HG03442 (cell line): ENCODE measurements at regions not wholly inside any gene's neighbourhood (a gene's known extent, or its start where the extent isn't known, plus 50 kb on each side); places are given as distances from the start of the nearest gene placed in this dataset.

ENCODE experiments used
- ATAC-seq: cut with Tn5 transposase; IDR thresholded peaks from one replicate; pipeline ENCODE4 v1.9.1; 2021; ENCODE audit warnings: mild to moderate bottlenecking, moderate library complexity; ENCODE audit not compliant: unreplicated experiment

DNA sequence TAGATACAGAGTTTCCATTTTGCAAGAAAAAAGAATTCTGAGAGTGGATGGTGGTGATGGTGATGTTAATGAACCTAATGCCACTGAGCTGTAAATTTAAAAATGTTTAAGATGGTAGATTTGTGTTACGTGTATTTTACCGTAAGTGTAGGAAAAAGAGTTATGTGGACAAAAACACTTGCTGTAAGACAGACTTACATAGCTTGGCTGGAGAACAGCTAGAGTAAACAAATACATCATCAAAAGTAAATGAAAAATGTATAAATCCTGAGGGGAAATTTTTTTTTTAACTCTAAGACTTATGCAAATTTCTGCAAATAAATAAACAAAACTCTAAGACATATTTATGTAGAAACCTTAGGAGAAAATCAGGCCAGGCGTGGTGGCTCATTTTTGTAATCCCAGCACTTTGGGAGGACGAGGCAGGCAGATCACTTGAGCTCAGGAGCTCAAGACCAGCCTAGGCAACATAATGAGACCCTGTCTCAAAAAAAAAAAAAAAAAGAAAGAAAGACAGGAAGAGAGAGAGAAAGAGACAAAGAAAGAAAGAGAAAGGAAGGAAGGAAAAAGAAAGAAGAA, 66.2 kb upstream of the CDK13 start:
- ATAC-seq, result no peak

DNA sequence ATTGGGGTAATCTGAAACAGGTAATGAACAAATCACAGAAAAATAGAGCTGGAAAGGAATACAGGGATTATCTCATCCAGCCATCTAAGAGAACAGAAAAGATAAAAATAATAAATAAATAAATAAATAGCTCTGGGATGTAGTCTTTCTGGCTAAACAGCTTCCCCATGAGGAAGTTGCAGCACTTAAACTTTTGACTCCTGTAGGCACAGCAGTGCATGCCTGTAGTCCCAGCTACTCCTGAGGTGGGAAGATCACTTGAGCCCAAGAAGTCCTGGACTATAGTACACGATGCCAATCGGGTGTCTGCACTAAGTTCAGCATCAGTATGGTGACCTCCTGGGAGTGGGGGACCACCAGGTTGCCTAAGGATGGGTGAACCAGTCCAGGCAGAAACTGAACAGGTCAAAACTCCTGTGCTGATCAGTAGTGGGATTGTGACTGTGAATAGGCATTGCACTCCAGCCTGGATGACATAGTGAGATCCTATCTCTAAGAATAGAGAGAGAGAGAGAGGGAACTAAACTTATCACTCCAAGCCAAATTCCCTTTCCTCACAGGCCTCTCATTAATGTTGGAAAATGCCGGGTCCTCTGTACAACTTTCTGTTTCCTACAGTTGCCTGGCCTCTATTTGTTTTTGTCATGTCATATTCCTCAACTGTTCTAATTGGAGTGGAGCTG, 61.7 kb upstream of the CDK13 start:
- ATAC-seq, result no peak

DNA sequence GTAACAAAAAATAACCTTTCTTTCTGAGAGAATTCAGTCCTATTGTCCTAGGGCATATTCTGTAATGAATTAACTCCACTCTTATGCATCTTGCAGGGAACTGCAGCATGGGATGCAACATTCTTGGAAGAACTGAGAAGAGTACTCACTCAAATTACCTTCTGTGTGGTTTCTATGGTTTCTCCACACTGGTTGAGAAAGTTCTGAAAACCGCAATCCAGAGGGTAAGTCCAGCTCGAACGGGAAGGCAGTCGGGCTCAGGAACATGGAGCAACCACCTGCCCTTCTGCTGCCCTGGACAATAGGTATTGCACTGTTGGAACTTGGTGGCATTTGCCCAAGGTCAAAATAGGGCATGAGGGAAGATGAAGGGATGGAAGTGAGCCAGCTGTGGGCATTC, 59.6 kb upstream of the CDK13 start:
- no peak for ATAC-seq

DNA sequence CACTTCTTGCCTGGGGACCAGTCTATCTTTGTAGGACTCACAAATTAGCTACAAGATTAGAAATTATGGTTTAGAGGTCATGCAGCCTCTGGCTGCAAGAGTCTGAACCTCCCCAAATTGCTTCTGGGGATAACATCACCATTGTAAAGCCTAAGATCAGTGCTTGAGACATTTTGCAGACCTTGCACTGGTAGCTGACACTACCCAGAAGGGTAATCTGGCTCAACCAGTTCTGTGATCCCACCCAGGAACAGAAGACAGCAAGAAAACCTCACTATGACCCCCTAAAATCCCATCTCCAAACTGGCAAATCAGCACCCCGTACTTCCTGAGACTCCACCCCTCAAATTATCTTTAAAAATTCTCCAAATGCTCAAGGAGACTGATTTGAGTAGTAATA, 58.2 kb upstream of the CDK13 start:
- no peak for ATAC-seq

DNA sequence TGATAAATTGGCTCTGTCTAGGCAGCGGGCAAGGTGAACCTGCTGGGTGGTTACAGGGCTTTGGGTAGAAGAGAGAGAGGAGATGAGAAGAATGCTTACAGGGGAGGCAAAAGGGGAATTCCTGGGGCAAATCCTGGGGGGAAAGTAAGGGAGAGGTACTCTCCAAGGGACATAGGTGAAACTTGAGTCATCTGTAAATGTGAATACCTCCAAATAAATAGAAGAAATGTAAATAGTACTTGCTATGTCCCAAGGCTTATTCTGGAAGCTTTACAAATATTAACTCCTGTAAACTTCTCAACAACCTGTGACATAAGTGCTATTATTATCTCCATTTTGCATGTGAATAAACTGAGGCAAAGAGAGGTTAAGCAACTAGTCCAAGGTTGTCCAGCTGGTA, 57.7 kb upstream of the CDK13 start:
- ATAC-seq, result no peak

DNA sequence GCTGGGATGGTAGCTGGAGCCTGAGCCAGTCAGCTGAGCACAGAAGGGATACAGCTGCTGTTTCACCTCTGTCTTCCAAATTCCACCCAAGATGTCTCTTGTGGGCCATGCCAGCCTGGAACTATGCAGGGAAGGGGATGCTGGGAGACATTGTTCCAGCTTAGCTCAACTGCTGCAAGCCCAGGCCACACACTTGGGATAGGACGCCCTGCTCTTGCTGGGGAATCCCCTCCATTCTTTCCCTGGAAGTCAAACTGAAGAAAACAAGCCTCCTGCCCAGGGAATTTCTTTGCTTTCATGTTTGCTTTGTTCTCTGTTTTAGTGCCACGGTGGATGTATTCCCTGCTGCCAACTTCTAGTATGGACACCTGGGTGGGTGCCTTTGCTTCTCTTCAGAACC, 55.2 kb upstream of the CDK13 start:
- ATAC-seq, result no peak

DNA sequence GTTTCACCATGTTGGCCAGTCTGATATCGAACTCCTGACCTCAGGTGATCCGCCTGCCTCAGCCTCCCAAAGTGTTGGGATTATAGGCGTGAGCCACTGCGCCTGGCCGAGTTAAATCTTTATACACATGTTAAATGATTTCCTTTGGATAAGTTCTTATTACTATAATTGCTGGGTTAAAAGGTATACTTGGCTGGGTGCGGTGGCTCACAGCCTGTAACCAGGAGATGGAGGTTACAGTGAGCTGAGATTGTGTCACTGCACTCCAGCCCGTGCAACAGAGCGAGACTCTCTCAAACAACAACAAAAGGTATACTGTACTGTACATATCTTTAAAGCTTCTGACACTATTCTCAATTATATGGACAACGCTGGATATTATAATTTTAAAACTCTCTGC, 53.2 kb upstream of the CDK13 start:
- ATAC-seq, result no peak

DNA sequence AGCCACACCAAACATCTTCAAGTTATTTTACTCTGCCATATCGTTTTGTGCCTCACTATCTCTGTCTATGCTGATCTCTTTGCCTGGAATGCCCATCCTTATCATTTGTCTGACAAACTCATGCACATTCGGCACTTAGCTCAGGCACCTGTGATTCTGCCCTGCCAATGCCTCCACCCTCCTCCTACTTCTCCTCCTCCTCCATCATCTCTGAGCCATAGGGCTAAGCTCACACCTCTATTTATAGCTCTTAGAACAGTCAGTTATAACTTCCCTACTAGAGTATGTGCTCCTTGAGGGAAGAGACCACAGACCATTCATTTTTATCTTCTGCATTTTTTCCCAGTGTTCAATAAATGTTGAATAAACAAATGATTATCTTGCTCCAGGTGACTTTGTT, 51.2 kb upstream of the CDK13 start:
- ATAC-seq, result no peak
